Skin epidermis (tissue), 12 donors: ENCODE measurements at regions not wholly inside any gene's neighbourhood (a gene's known extent, or its start where the extent isn't known, plus 50 kb on each side); places are given as distances from the start of the nearest gene placed in this dataset.

Source experiments
- H3K27ac ChIP-seq, 21 experiments: fragments of 200-600 bp; sonication (generic) in 11 of 21; one replicate each; pipeline ENCODE4 v1.5.0; 2020; ENCODE audit warnings: mild to moderate bottlenecking in 3 of 21, inconsistent platforms in 2 of 21, moderate library complexity in 2 of 21
- H3K4me3 ChIP-seq, 7 experiments: fragments of 200-600 bp; sonication (generic) in 2 of 7; one replicate each; pipeline ENCODE4 v1.5.0; 2020; ENCODE audit warnings: inconsistent platforms in 2 of 7, mild to moderate bottlenecking in 2 of 7, moderate library complexity in 1 of 7

- Histone ChIP-seq H3K27ac (no peak overlapping the region), H3K4me3 (no peak overlapping the region)
These were observed 283.8 kb downstream of the BRD1 start for GRCh38 chr22:49543876-49544275.

- H3K27ac ChIP-seq: no peak overlapping the region
- no peak overlapping the region for H3K4me3 ChIP-seq
These were observed 285.9 kb downstream of the BRD1 start for GRCh38 chr22:49541693-49542230.

- Histone ChIP-seq H3K4me3 (no peak overlapping the region), H3K27ac (no peak overlapping the region)
These were observed 286.6 kb downstream of the BRD1 start for GRCh38 chr22:49540913-49541692.

GRCh38 chr22:49540084-49540912, 287.4 kb downstream of the BRD1 start:
- no peak overlapping the region for H3K4me3 ChIP-seq
- no peak overlapping the region for H3K27ac ChIP-seq

GRCh38 chr22:49538006-49538405, 289.7 kb downstream of the BRD1 start:
- no peak overlapping the region for H3K27ac ChIP-seq
- no peak overlapping the region for H3K4me3 ChIP-seq

- Histone ChIP-seq H3K27ac (no peak overlapping the region), H3K4me3 (no peak overlapping the region)
These were observed 291.0 kb downstream of the BRD1 start for GRCh38 chr22:49536571-49537131.

- no peak overlapping the region for H3K27ac ChIP-seq
- no peak overlapping the region for H3K4me3 ChIP-seq
These were observed 292.0 kb downstream of the BRD1 start for GRCh38 chr22:49535527-49536125.

GRCh38 chr22:49535126-49535525, 292.5 kb downstream of the BRD1 start:
- H3K27ac ChIP-seq: no peak overlapping the region
- no peak overlapping the region for H3K4me3 ChIP-seq

- Histone ChIP-seq H3K4me3 (no peak overlapping the region), H3K27ac (no peak overlapping the region)
These were observed 293.3 kb downstream of the BRD1 start for GRCh38 chr22:49534386-49534785.

GRCh38 chr22:49533886-49534285, 293.8 kb downstream of the BRD1 start:
- no peak overlapping the region for H3K4me3 ChIP-seq

GRCh38 chr22:49532869-49533802, 294.5 kb downstream of the BRD1 start:
- Histone ChIP-seq H3K27ac (no peak overlapping the region), H3K4me3 (no peak overlapping the region)

More at GRCh38 chr22:49533886-49534285, 293.8 kb downstream of the BRD1 start:
- no peak overlapping the region for H3K27ac ChIP-seq

GRCh38 chr22:49531368-49531791, 296.3 kb downstream of the BRD1 start:
- Histone ChIP-seq H3K27ac (no peak overlapping the region), H3K4me3 (no peak overlapping the region)

- Histone ChIP-seq H3K27ac (no peak overlapping the region), H3K4me3 (no peak overlapping the region)
These were observed 296.9 kb downstream of the BRD1 start for GRCh38 chr22:49530671-49531367.

GRCh38 chr22:49528420-49528720, 299.3 kb downstream of the BRD1 start:
- Histone ChIP-seq H3K4me3 (no peak overlapping the region), H3K27ac (no peak overlapping the region)

- no peak overlapping the region for H3K27ac ChIP-seq
These were observed 299.9 kb downstream of the BRD1 start for GRCh38 chr22:49527611-49528419.

GRCh38 chr22:49525801-49526535, 301.7 kb downstream of the BRD1 start:
- Histone ChIP-seq H3K4me3 (no peak overlapping the region), H3K27ac (no peak overlapping the region)

More at GRCh38 chr22:49527611-49528419, 299.9 kb downstream of the BRD1 start:
- no peak overlapping the region for H3K4me3 ChIP-seq

GRCh38 chr22:49525360-49525759, 302.3 kb downstream of the BRD1 start:
- no peak overlapping the region for H3K27ac ChIP-seq
- H3K4me3 ChIP-seq: no peak overlapping the region
